ENCODE measurements at regions not wholly inside any gene's neighbourhood (a gene's known extent, or its start where the extent isn't known, plus 50 kb on each side); places are given as distances from the start of the nearest gene placed in this dataset.

- Histone ChIP-seq H3K9me3 (ENCODE audit: control insufficient read depth in 4 of 4, insufficient read depth in 3 of 4, low read length in 3 of 4) (peaks cover 0 to 1% (median 0%) of the 10 kb centered on the region in 4 donors), H3K4me1 (ENCODE audit: control insufficient read depth in 5 of 5, insufficient read depth in 5 of 5, low read length in 5 of 5) (peaks cover 0 to 2% (median 0%) of the 10 kb centered on the region in 5 donors), H3K36me3 (ENCODE audit: control insufficient read depth in 4 of 4, insufficient read depth in 4 of 4, low read length in 4 of 4) (no peaks in the 10 kb centered on the region), H3K4me3 (no peak overlapping the region), H3K9ac (ENCODE audit: insufficient read depth in 1 of 2, low read length in 2 of 2) (no peak overlapping the region), H3K27me3 (ENCODE audit: control insufficient read depth in 3 of 3, insufficient read depth in 3 of 3, low read length in 2 of 3) (no peaks in the 10 kb centered on the region), H3K27ac (ENCODE audit: low read depth in 1 of 2, low read length in 1 of 2) (no peak overlapping the region)
- WGBS, 2 donors = 82 to 91% methylated on average over 4 of the region's 4 CpGs
- DNase-seq (no peak), ATAC-seq (ENCODE audit: insufficient read depth, low FRiP score) (no peak)
- no peak for TF ChIP-seq CTCF (IDR thresholded peaks at IDR 0.05; ENCODE audit: control extremely low read depth, extremely low read depth)
These were observed 562.8 kb upstream of the CCDC179 start for GRCh38 chr11:23423104-23423503.

GRCh38 chr11:23423656-23424055 lies 563.4 kb upstream of the CCDC179 start:
- Histone ChIP-seq H3K36me3 (ENCODE audit: control insufficient read depth in 4 of 4, insufficient read depth in 4 of 4, low read length in 4 of 4) (no peaks in the 10 kb centered on the region), H3K4me3 (no peak overlapping the region), H3K9me3 (ENCODE audit: control insufficient read depth in 4 of 4, insufficient read depth in 3 of 4, low read length in 3 of 4) (peaks cover 0 to 1% (median 0%) of the 10 kb centered on the region in 4 donors), H3K4me1 (ENCODE audit: control insufficient read depth in 5 of 5, insufficient read depth in 5 of 5, low read length in 5 of 5) (peaks cover 0 to 2% (median 0%) of the 10 kb centered on the region in 5 donors), H3K27me3 (ENCODE audit: control insufficient read depth in 3 of 3, insufficient read depth in 3 of 3, low read length in 2 of 3) (no peaks in the 10 kb centered on the region), H3K9ac (ENCODE audit: insufficient read depth in 1 of 2, low read length in 2 of 2) (no peak overlapping the region), H3K27ac (ENCODE audit: low read depth in 1 of 2, low read length in 1 of 2) (no peak overlapping the region)
- DNase-seq (no peak), ATAC-seq (ENCODE audit: insufficient read depth, low FRiP score) (no peak)
- no peak for TF ChIP-seq CTCF (IDR thresholded peaks at IDR 0.05; ENCODE audit: control extremely low read depth, extremely low read depth)
- WGBS, 2 donors = 86 to 92% methylated on average over 3 of the region's 3 CpGs

GRCh38 chr11:23425381-23425780 lies 565.1 kb upstream of the CCDC179 start:
- TF ChIP-seq CTCF (IDR thresholded peaks at IDR 0.05; ENCODE audit: control extremely low read depth, extremely low read depth) = no peak
- H3K36me3 ChIP-seq (ENCODE audit: control insufficient read depth in 4 of 4, insufficient read depth in 4 of 4, low read length in 4 of 4) = no peaks in the 10 kb centered on the region
- 89 to 91% methylated on average over 2 of the region's 2 CpGs for WGBS, 2 donors
- no peaks in the 10 kb centered on the region for H3K27me3 ChIP-seq (ENCODE audit: control insufficient read depth in 3 of 3, insufficient read depth in 3 of 3, low read length in 2 of 3)
- H3K9ac ChIP-seq (ENCODE audit: insufficient read depth in 1 of 2, low read length in 2 of 2) = no peak overlapping the region
- H3K4me3 ChIP-seq = no peak overlapping the region
- peaks cover 0 to 2% (median 0%) of the 10 kb centered on the region in 5 donors for H3K4me1 ChIP-seq (ENCODE audit: control insufficient read depth in 5 of 5, insufficient read depth in 5 of 5, low read length in 5 of 5)
- ATAC-seq (ENCODE audit: insufficient read depth, low FRiP score) (no peak), DNase-seq (peak in 2 of 3 donors; percentile 3 to 5)
- no peak overlapping the region for H3K27ac ChIP-seq (ENCODE audit: low read depth in 1 of 2, low read length in 1 of 2)
- H3K9me3 ChIP-seq (ENCODE audit: control insufficient read depth in 4 of 4, insufficient read depth in 3 of 4, low read length in 3 of 4) = peaks cover 0 to 1% (median 0%) of the 10 kb centered on the region in 4 donors

DNA sequence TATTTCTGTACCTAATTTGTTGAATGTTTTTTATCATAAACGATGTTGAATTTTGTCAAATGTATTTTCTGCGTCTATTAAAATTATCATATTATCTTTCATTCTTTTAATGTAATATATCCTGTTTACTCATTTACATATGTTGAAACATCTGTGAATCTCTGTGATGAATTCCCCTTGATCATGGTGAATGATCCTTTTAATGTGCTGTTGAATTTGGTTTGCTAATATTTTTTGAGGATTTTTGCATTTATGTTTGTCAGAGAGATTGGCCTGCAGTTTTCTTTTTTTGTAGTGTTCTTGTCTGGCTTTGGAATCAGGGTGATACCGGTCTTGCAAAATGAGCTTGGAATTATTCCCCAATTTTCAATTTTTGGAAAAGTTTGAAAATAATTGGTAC lies 569.3 kb upstream of the CCDC179 start:
- H3K36me3 ChIP-seq (ENCODE audit: control insufficient read depth in 4 of 4, insufficient read depth in 4 of 4, low read length in 4 of 4) = no peaks in the 10 kb centered on the region
- ATAC-seq (ENCODE audit: insufficient read depth, low FRiP score) (no peak), DNase-seq (no peak)
- H3K4me1 ChIP-seq (ENCODE audit: control insufficient read depth in 5 of 5, insufficient read depth in 5 of 5, low read length in 5 of 5) = peaks cover 0 to 2% (median 0%) of the 10 kb centered on the region in 5 donors
- H3K9ac ChIP-seq (ENCODE audit: insufficient read depth in 1 of 2, low read length in 2 of 2) = no peak overlapping the region
- WGBS, 2 donors = 88% methylated on average over 3 of the region's 3 CpGs
- no peak overlapping the region for H3K4me3 ChIP-seq
- no peak for TF ChIP-seq CTCF (IDR thresholded peaks at IDR 0.05; ENCODE audit: control extremely low read depth, extremely low read depth)
- H3K9me3 ChIP-seq (ENCODE audit: control insufficient read depth in 4 of 4, insufficient read depth in 3 of 4, low read length in 3 of 4) = peaks cover 0 to 1% (median 0%) of the 10 kb centered on the region in 4 donors
- H3K27me3 ChIP-seq (ENCODE audit: control insufficient read depth in 3 of 3, insufficient read depth in 3 of 3, low read length in 2 of 3) = no peaks in the 10 kb centered on the region
- no peak overlapping the region for H3K27ac ChIP-seq (ENCODE audit: low read depth in 1 of 2, low read length in 1 of 2)

Measured in lung (tissue), 11 donors.